ENCODE measurements at regions not wholly inside any gene's neighbourhood (a gene's known extent, or its start where the extent isn't known, plus 50 kb on each side); places are given as distances from the start of the nearest gene placed in this dataset.
"Not testable (repeated sequence)": the region's sequence is repeated elsewhere in the genome, so short reads cannot be mapped to it uniquely, and the experiment has no call there.

DNA sequence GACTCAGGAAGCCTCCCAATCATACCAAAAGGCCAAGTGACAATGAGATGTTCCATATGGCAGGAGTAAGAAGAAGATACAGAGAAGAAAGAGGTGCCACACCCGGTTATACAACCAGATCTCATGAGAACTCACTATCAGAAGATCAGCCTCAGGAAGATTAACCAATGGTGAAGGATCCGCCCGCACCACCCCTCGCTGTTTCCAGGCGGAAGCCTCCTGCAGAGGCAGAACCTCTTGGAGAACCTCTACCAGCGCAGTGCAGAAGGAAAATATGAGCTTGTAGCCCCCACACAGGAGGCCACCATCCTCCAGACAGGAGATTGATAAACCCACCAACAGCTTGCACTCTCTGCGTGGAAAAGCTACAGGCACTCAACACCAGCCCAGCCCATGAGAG is 245.1 kb downstream of the POTED start:
- Histone ChIP-seq H2AFZ (ENCODE audit: low read length) (no peak overlapping the region), H3K4me2 (ENCODE audit: low read length) (no peak overlapping the region), H3K36me3 (ENCODE audit: insufficient read depth, low read length) (no peaks in the 10 kb centered on the region), H3F3A (ENCODE audit: insufficient read depth, low read length) (no peaks in the 10 kb centered on the region), H3K79me2 (ENCODE audit: insufficient read depth, low read length) (no peaks in the 10 kb centered on the region), H4K20me1 (ENCODE audit: insufficient read depth, low read length) (no peaks in the 10 kb centered on the region), H3K9me3 (ENCODE audit: low read length) (no peaks in the 10 kb centered on the region), H3K9me2 (ENCODE audit: low read depth, low read length) (no peaks in the 10 kb centered on the region), H3K9ac (ENCODE audit: low read length) (no peak overlapping the region), H3K4me1 (ENCODE audit: insufficient read depth, low read length, severe bottlenecking) (no peaks in the 10 kb centered on the region), H3K27ac (ENCODE audit: low read depth, low read length, poor library complexity, severe bottlenecking) (no peak overlapping the region), H3K4me3 (ENCODE audit: low read depth, low read length, poor library complexity, severe bottlenecking) (no peak overlapping the region), H3K27me3 (ENCODE audit: insufficient read depth, low read length) (no peaks in the 10 kb centered on the region)
- TF ChIP-seq CTCF (IDR thresholded peaks at IDR 0.05; ENCODE audit: low read length) (no peak), EZH2 (IDR thresholded peaks at IDR 0.05; ENCODE audit: borderline replicate concordance, low read length) (no peak)

DNA sequence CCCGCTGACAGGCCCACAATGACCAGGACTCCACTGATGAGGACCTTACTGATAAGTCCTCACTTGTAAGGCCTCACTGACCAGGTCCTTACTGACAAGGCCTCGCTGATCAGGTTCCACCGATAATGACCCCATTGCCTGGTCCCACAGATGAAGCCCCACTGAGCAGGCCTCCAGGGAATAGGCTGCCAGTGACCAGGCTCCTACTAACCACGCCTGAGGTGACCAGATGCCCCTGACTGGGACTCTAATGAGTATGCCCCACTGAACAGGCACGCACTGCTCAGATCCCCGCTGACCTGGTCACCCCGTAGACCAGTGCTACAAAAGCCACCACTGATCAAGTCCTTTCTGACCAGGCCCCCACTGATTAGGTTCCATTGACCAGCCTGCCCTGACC is 241.2 kb downstream of the POTED start:
- H3K9me2 ChIP-seq (ENCODE audit: low read depth, low read length); H3K79me2 ChIP-seq (ENCODE audit: insufficient read depth, low read length); H3K9me3 ChIP-seq (ENCODE audit: low read length); H3K36me3 ChIP-seq (ENCODE audit: insufficient read depth, low read length); H3K4me3 ChIP-seq (ENCODE audit: low read depth, low read length, poor library complexity, severe bottlenecking); H3K27me3 ChIP-seq (ENCODE audit: insufficient read depth, low read length); H3F3A ChIP-seq (ENCODE audit: insufficient read depth, low read length); H3K4me2 ChIP-seq (ENCODE audit: low read length); H3K9ac ChIP-seq (ENCODE audit: low read length); H4K20me1 ChIP-seq (ENCODE audit: insufficient read depth, low read length); H2AFZ ChIP-seq (ENCODE audit: low read length); H3K4me1 ChIP-seq (ENCODE audit: insufficient read depth, low read length, severe bottlenecking); H3K27ac ChIP-seq (ENCODE audit: low read depth, low read length, poor library complexity, severe bottlenecking): not testable (repeated sequence)

- not testable (repeated sequence) for H3K9ac ChIP-seq (ENCODE audit: low read length); H3K27me3 ChIP-seq (ENCODE audit: insufficient read depth, low read length); H3F3A ChIP-seq (ENCODE audit: insufficient read depth, low read length); H2AFZ ChIP-seq (ENCODE audit: low read length); H3K27ac ChIP-seq (ENCODE audit: low read depth, low read length, poor library complexity, severe bottlenecking); H3K4me1 ChIP-seq (ENCODE audit: insufficient read depth, low read length, severe bottlenecking); H3K9me3 ChIP-seq (ENCODE audit: low read length); H3K9me2 ChIP-seq (ENCODE audit: low read depth, low read length); H3K4me3 ChIP-seq (ENCODE audit: low read depth, low read length, poor library complexity, severe bottlenecking); H3K79me2 ChIP-seq (ENCODE audit: insufficient read depth, low read length); H4K20me1 ChIP-seq (ENCODE audit: insufficient read depth, low read length); H3K4me2 ChIP-seq (ENCODE audit: low read length); H3K36me3 ChIP-seq (ENCODE audit: insufficient read depth, low read length)
These were observed 239.9 kb downstream of the POTED start for GRCh38 chr21:13849489-13849888.

DNA sequence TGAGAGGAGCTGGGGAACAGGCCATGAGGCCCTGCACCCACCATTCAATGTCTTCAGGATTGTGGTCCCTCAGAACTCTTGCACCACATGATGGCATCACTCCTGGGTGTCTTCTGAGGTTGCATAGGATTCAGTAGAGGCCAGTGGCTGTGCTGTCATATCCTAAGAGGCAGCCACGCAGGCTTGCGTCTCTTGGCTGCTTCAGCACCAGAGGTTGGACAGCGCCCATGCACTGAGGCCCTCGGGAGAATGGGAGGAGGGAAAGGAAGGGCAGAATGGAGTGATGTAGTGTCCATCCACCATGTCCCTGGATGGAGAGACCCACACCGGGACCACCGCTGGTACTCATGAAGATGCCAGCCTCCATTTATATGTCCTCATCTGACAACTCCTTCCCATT is 237.1 kb downstream of the POTED start:
- H3F3A ChIP-seq (ENCODE audit: insufficient read depth, low read length); H4K20me1 ChIP-seq (ENCODE audit: insufficient read depth, low read length): not testable (repeated sequence)

GRCh38 chr21:13844574-13844973 is 235.0 kb downstream of the POTED start:
- H3K4me1 ChIP-seq (ENCODE audit: insufficient read depth, low read length, severe bottlenecking); H3K9ac ChIP-seq (ENCODE audit: low read length); H2AFZ ChIP-seq (ENCODE audit: low read length); H3F3A ChIP-seq (ENCODE audit: insufficient read depth, low read length); H3K9me3 ChIP-seq (ENCODE audit: low read length); H3K79me2 ChIP-seq (ENCODE audit: insufficient read depth, low read length); H3K27ac ChIP-seq (ENCODE audit: low read depth, low read length, poor library complexity, severe bottlenecking); H3K4me2 ChIP-seq (ENCODE audit: low read length); H3K9me2 ChIP-seq (ENCODE audit: low read depth, low read length); H3K36me3 ChIP-seq (ENCODE audit: insufficient read depth, low read length); H3K4me3 ChIP-seq (ENCODE audit: low read depth, low read length, poor library complexity, severe bottlenecking); H3K27me3 ChIP-seq (ENCODE audit: insufficient read depth, low read length); H4K20me1 ChIP-seq (ENCODE audit: insufficient read depth, low read length): not testable (repeated sequence)

More for the DNA sequence above, 237.1 kb downstream of the POTED start:
- H3K79me2 ChIP-seq (ENCODE audit: insufficient read depth, low read length); H3K36me3 ChIP-seq (ENCODE audit: insufficient read depth, low read length); H3K9ac ChIP-seq (ENCODE audit: low read length); H3K4me1 ChIP-seq (ENCODE audit: insufficient read depth, low read length, severe bottlenecking); H2AFZ ChIP-seq (ENCODE audit: low read length); H3K4me2 ChIP-seq (ENCODE audit: low read length); H3K27ac ChIP-seq (ENCODE audit: low read depth, low read length, poor library complexity, severe bottlenecking); H3K9me2 ChIP-seq (ENCODE audit: low read depth, low read length); H3K27me3 ChIP-seq (ENCODE audit: insufficient read depth, low read length); H3K4me3 ChIP-seq (ENCODE audit: low read depth, low read length, poor library complexity, severe bottlenecking); H3K9me3 ChIP-seq (ENCODE audit: low read length): not testable (repeated sequence)

GRCh38 chr21:13843081-13843480 is 233.5 kb downstream of the POTED start:
- not testable (repeated sequence) for H3K9me2 ChIP-seq (ENCODE audit: low read depth, low read length); H3K27ac ChIP-seq (ENCODE audit: low read depth, low read length, poor library complexity, severe bottlenecking); H3K27me3 ChIP-seq (ENCODE audit: insufficient read depth, low read length); H3K9me3 ChIP-seq (ENCODE audit: low read length); H3K36me3 ChIP-seq (ENCODE audit: insufficient read depth, low read length); H4K20me1 ChIP-seq (ENCODE audit: insufficient read depth, low read length); H2AFZ ChIP-seq (ENCODE audit: low read length); H3K4me2 ChIP-seq (ENCODE audit: low read length); H3K79me2 ChIP-seq (ENCODE audit: insufficient read depth, low read length); H3K9ac ChIP-seq (ENCODE audit: low read length); H3K4me3 ChIP-seq (ENCODE audit: low read depth, low read length, poor library complexity, severe bottlenecking); H3F3A ChIP-seq (ENCODE audit: insufficient read depth, low read length); H3K4me1 ChIP-seq (ENCODE audit: insufficient read depth, low read length, severe bottlenecking)

- not testable (repeated sequence) for H3K79me2 ChIP-seq (ENCODE audit: insufficient read depth, low read length); H3K27me3 ChIP-seq (ENCODE audit: insufficient read depth, low read length); H3K4me1 ChIP-seq (ENCODE audit: insufficient read depth, low read length, severe bottlenecking); H3K27ac ChIP-seq (ENCODE audit: low read depth, low read length, poor library complexity, severe bottlenecking); H2AFZ ChIP-seq (ENCODE audit: low read length); H4K20me1 ChIP-seq (ENCODE audit: insufficient read depth, low read length); H3F3A ChIP-seq (ENCODE audit: insufficient read depth, low read length); H3K4me3 ChIP-seq (ENCODE audit: low read depth, low read length, poor library complexity, severe bottlenecking); H3K9me3 ChIP-seq (ENCODE audit: low read length); H3K4me2 ChIP-seq (ENCODE audit: low read length); H3K9ac ChIP-seq (ENCODE audit: low read length); H3K36me3 ChIP-seq (ENCODE audit: insufficient read depth, low read length); H3K9me2 ChIP-seq (ENCODE audit: low read depth, low read length)
These were observed 218.1 kb downstream of the POTED start for GRCh38 chr21:13827666-13828065.

Measured in OCI-LY1 (cell line).